Suprapubic skin (tissue), 4 donors: ENCODE measurements at regions not wholly inside any gene's neighbourhood (a gene's known extent, or its start where the extent isn't known, plus 50 kb on each side); places are given as distances from the start of the nearest gene placed in this dataset.

Source experiments
- DNase-seq, 2 donors: peaks; one replicate each; pipeline ENCODE4 v3.0.0-alpha.2; 2019; ENCODE audit warnings: low spot score in 2 of 2
- H3K27ac ChIP-seq: fragments of 200-600 bp; sonication (generic); one replicate; pipeline ENCODE4 v1.5.1; 2019
- H3K27me3 ChIP-seq: fragments of 200-600 bp; sonication (generic); one replicate; pipeline ENCODE4 v1.5.1; 2019
- H3K36me3 ChIP-seq: fragments of 200-600 bp; sonication (generic); one replicate; pipeline ENCODE4 v1.5.1; 2019
- H3K4me1 ChIP-seq: fragments of 200-600 bp; sonication (generic); one replicate; pipeline ENCODE4 v1.5.1; 2019
- H3K4me3 ChIP-seq: fragments of 200-600 bp; sonication (generic); one replicate; pipeline ENCODE4 v1.5.1; 2019; ENCODE audit warnings: mild to moderate bottlenecking
- H3K9me3 ChIP-seq: fragments of 200-600 bp; sonication (generic); one replicate; pipeline ENCODE4 v1.5.1; 2019
- EP300 ChIP-seq: sonication (generic); formaldehyde crosslinking; IDR thresholded peaks from one replicate; pipeline ENCODE4 v1.6.1; 2017; ENCODE audit warnings: antibody characterized with exemption
- POLR2A ChIP-seq, 2 donors: fragments of 450-650 bp; IDR thresholded peaks; one replicate each; pipeline ENCODE4 v1.6.1; 2017; ENCODE audit warnings: antibody characterized with exemption in 2 of 2, mild to moderate bottlenecking in 2 of 2, moderate library complexity in 2 of 2
- POLR2AphosphoS5 ChIP-seq, 3 donors: sonication (generic); formaldehyde crosslinking; IDR thresholded peaks; one replicate each; pipeline ENCODE4 v1.6.1; 2017; ENCODE audit warnings: antibody characterized with exemption in 3 of 3
- WGBS: methylation state at CpG from one replicate; pipeline ENCODE4 v1.1.5; 2018; 5-methylcytosine and 5-hydroxymethylcytosine counted together
- TF ChIP-seq, protein P1 (sequence below), 2 donors: fragments of 200-600 bp in 1 of 2; fragments of 450-650 bp in 1 of 2; sonication (generic) in 1 of 2; IDR thresholded peaks; one replicate each; pipeline ENCODE4 v1.5.1; 2016 to 2019; ENCODE audit warnings: antibody characterized with exemption in 2 of 2, mild to moderate bottlenecking in 1 of 2, moderate library complexity in 1 of 2

DNA sequence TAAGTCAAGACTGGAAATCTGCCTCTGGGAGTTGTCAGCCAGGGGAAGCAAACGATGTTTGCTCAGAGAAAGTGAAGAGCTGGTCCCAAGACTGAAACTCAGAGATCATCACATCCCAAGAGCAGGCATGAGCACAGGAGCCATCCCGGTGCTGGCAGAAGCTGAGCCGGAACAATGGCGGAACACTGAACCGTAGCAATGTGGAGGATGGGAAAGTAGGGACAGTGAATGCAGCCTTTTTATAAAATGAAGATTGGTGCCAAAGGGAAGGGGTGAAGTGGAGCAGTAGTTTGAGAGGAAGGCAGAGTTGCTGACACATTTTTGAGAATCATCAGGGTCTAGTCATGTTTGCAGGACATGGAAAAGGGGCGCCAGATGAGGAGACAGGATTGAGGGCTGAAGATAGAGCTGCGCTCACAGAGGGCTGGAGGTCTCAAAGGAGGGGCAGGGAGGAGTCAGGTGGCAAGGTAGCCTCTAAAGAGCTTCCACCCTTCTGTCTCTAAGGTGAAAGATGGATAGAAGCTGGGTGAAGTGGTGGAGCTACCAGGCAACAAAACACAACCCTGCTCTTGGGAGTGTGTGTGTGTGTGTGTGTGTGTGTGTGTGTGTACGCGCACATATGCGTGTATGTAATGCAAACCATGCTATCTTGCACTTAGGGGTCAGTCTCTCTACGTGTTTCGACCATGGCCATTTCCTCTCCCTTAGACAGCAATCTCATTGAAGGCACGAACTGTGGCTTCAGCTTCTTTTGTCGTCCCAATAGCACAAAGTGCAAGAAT, 94.3 kb upstream of the IRF2BP2 start:
- Histone ChIP-seq H3K4me1 (peaks cover 28% of the 10 kb centered on the region), H3K27me3 (no peaks in the 10 kb centered on the region), H3K36me3 (no peaks in the 10 kb centered on the region), H3K4me3 (no peak overlapping the region), H3K27ac (no peak overlapping the region), H3K9me3 (no peaks in the 10 kb centered on the region)
- 95% methylated on average over 14 of the region's 14 CpGs for WGBS
- TF ChIP-seq POLR2A (IDR thresholded peaks at IDR 0.05) = no peak
- TF ChIP-seq EP300 = no peak
- TF ChIP-seq, protein P1, sequence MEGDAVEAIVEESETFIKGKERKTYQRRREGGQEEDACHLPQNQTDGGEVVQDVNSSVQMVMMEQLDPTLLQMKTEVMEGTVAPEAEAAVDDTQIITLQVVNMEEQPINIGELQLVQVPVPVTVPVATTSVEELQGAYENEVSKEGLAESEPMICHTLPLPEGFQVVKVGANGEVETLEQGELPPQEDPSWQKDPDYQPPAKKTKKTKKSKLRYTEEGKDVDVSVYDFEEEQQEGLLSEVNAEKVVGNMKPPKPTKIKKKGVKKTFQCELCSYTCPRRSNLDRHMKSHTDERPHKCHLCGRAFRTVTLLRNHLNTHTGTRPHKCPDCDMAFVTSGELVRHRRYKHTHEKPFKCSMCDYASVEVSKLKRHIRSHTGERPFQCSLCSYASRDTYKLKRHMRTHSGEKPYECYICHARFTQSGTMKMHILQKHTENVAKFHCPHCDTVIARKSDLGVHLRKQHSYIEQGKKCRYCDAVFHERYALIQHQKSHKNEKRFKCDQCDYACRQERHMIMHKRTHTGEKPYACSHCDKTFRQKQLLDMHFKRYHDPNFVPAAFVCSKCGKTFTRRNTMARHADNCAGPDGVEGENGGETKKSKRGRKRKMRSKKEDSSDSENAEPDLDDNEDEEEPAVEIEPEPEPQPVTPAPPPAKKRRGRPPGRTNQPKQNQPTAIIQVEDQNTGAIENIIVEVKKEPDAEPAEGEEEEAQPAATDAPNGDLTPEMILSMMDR (IDR thresholded peaks at IDR 0.05) = no peak
- no peak for TF ChIP-seq POLR2AphosphoS5 (IDR thresholded peaks at IDR 0.05)
- DNase-seq = no peak

DNA sequence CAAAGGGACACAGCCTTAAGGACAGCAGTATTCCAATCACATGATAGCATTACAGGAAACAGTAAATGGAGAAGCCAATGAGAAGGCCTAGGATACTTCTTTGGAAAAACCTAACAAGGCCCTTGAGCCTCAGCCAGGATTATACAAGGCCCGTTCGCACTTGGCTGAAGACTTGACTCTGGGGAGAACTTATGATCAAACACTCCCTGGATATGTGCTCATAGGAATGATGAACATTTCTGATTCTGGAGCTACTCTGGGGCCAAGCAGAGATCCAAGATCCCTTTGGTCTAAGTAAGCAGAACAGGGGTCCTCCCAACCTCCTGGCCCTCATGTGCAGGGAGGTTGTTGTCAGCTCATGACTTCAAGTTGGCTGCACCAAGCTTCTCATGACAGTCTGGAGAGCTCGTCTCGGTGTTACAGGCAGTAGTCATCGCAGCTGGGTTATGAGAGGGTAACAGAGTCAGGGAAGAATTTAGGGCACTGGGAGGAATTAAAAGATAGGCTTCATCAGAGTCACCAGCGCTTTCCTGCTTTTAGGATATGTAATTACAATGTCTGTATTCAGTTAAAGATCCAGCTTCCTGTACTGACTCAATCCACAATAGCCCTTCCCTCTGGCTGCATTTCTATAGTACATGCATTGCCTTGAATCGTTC, 92.5 kb upstream of the IRF2BP2 start:
- peak; percentile 84 to 85 for DNase-seq
- peak overlapping the region; percentile 60 for H3K27ac ChIP-seq

DNA sequence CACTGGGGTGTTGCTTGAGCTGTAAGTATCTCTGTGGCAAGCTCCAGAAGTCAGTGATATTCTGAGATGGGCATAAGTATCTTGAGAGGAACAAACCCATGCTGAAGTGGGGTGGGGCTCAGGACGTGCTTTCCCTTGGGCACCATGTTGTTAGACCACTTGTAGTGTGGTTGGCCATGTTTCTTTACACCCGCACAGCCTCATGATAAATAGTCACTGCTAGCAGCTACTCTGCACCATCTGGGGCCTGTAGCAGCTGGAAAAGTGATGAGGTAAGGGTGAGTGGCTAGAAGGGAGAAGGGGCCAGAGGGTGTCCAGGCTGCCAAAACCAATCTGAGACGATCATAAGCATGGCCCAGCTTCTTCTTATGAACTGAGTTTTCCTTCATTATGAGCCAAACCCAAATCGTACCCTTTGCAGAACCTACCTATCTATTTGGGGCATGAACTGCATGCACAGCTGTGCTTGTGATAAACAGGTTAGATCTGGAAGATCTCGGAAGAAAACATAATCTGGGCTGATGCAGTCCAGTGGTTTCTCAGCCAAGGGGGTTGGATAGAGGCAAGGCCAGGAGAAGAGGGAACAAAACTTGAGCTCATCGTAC, 91.9 kb upstream of the IRF2BP2 start:
- DNase-seq = peak in 1 of 2 donors; percentile 60
- 81% methylated on average over 6 of the region's 6 CpGs for WGBS
- H3K9me3 ChIP-seq = no peaks in the 10 kb centered on the region
- H3K27ac ChIP-seq = peak overlapping the region; percentile 26
- no peaks in the 10 kb centered on the region for H3K36me3 ChIP-seq
- H3K27me3 ChIP-seq = no peaks in the 10 kb centered on the region
- peaks cover 20% of the 10 kb centered on the region for H3K4me1 ChIP-seq
- H3K4me3 ChIP-seq = no peak overlapping the region
- TF ChIP-seq POLR2AphosphoS5 (IDR thresholded peaks at IDR 0.05) (no peak), POLR2A (IDR thresholded peaks at IDR 0.05) (no peak), EP300 (no peak)
- TF ChIP-seq, protein P1 (IDR thresholded peaks at IDR 0.05) = no peak

More for the DNA sequence above, 92.5 kb upstream of the IRF2BP2 start:
- H3K4me3 ChIP-seq = no peak overlapping the region
- no peaks in the 10 kb centered on the region for H3K36me3 ChIP-seq
- TF ChIP-seq POLR2AphosphoS5 (IDR thresholded peaks at IDR 0.05) (peak in 1 of 3 donors; percentile 66), EP300 (no peak), POLR2A (IDR thresholded peaks at IDR 0.05) (no peak)
- TF ChIP-seq, protein P1 (IDR thresholded peaks at IDR 0.05) = no peak
- H3K9me3 ChIP-seq = no peaks in the 10 kb centered on the region
- H3K4me1 ChIP-seq = peaks cover 22% of the 10 kb centered on the region
- H3K27me3 ChIP-seq = no peaks in the 10 kb centered on the region
- 78% methylated on average over 7 of the region's 7 CpGs for WGBS

DNA sequence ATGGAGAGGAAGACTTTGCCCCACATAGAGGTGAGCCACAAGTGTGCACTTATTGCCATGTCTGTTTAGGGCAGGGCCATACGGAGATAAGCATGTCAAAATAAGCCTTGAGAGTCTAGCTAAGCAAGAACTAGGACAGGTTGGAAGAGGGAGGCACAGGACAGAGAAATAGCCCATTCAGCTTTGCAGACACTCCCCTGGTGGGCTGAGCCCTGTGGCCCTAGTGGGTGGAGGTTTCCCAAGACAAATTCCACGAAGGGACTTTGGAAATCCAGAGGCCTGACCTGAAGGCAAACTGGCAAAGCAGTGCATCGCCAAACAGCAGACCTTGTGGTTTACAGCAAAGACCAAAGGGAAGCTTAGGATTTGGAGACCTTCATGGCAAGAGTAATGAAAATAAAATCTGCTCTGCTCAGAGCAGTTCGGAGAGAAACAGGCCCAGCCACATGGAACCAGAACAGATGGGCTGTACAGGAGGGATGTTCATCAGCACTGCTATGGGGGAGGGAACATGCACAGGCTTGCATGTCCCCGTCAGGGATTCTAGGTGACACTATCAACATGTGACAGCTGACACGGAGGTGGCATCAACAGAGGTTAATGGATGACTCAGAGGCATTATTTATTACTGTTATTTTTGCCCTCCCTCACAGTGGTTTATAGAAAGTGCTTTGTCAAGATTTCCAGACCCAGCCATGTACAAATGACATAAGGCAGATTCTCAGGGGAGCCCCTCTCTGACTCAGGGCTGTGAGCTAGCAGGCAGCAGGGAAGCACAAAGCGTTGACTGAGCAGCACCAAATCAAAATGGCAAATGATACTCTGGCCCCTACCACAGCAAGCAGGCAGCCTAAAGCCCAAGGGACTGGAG, 90.1 kb upstream of the IRF2BP2 start:
- TF ChIP-seq POLR2AphosphoS5 (IDR thresholded peaks at IDR 0.05) (peak in 2 of 3 donors; percentile 53 to 64), POLR2A (IDR thresholded peaks at IDR 0.05) (no peak)
- H3K27me3 ChIP-seq = no peaks in the 10 kb centered on the region
- H3K9me3 ChIP-seq = no peaks in the 10 kb centered on the region
- H3K4me1 ChIP-seq = peaks cover 20% of the 10 kb centered on the region
- peak in 1 of 2 donors; percentile 72 for DNase-seq
- no peak overlapping the region for H3K4me3 ChIP-seq
- H3K36me3 ChIP-seq = no peaks in the 10 kb centered on the region
- 43% methylated on average over 7 of the region's 7 CpGs for WGBS
- peak overlapping the region; percentile 81 for H3K27ac ChIP-seq

DNA sequence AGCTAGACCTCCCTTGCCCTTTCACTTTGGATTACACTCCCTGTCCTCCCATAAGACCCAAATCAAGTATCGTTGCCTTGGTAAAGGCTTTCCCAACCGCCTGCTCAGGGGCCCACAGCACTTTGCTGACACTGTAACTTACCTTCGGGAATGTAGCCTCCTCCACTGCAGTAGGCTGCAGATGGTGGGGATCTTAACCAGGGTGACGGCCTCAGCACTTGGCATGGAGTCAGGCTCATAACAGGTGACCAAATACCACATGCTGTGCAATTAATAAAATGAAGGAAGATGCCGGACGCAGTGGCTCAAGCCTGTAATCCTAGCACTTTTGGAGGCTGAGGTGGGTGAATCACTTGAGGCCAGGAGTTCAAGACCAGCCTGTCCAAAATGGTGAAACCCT, 88.7 kb upstream of the IRF2BP2 start:
- Histone ChIP-seq H3K27ac (no peak overlapping the region), H3K36me3 (no peaks in the 10 kb centered on the region), H3K27me3 (no peaks in the 10 kb centered on the region), H3K4me3 (no peak overlapping the region), H3K4me1 (peaks cover 20% of the 10 kb centered on the region), H3K9me3 (no peaks in the 10 kb centered on the region)
- WGBS = 96% methylated on average over 6 of the region's 6 CpGs
- TF ChIP-seq POLR2AphosphoS5 (IDR thresholded peaks at IDR 0.05) = no peak
- no peak for DNase-seq
